ENCODE measurements at regions not wholly inside any gene's neighbourhood (a gene's known extent, or its start where the extent isn't known, plus 50 kb on each side); places are given as distances from the start of the nearest gene placed in this dataset.

- no peak for DNase-seq
Observed at GRCh38 chr12:97182769-97183168, 275.7 kb downstream of the NEDD1 start.

GRCh38 chr12:97184127-97184773 is 277.2 kb downstream of the NEDD1 start:
- DNase-seq: no peak

- no peak for DNase-seq
Observed at GRCh38 chr12:97185567-97185966, 277.0 kb upstream of the RMST start.

GRCh38 chr12:97194546-97194945 is 268.1 kb upstream of the RMST start:
- no peak for DNase-seq

- DNase-seq: no peak
Observed at GRCh38 chr12:97200181-97200580, 262.4 kb upstream of the RMST start.

- no peak for DNase-seq
Observed at GRCh38 chr12:97203408-97203807, 259.2 kb upstream of the RMST start.

- no peak for DNase-seq
Observed at GRCh38 chr12:97209997-97210396, 252.6 kb upstream of the RMST start.

GRCh38 chr12:97211416-97211930 is 251.1 kb upstream of the RMST start:
- no peak for DNase-seq

- DNase-seq: no peak
Observed at GRCh38 chr12:97216848-97217247, 245.8 kb upstream of the RMST start.

- DNase-seq: no peak
Observed at GRCh38 chr12:97222391-97222790, 240.2 kb upstream of the RMST start.

- no peak for DNase-seq
Observed at GRCh38 chr12:97223419-97223818, 239.2 kb upstream of the RMST start.

- DNase-seq: no peak
Observed at GRCh38 chr12:97229004-97229403, 233.6 kb upstream of the RMST start.

GRCh38 chr12:97235102-97235501 is 227.5 kb upstream of the RMST start:
- no peak for DNase-seq

GRCh38 chr12:97246368-97246767 is 216.2 kb upstream of the RMST start:
- no peak for DNase-seq

- no peak for DNase-seq
Observed at GRCh38 chr12:97250483-97250882, 212.1 kb upstream of the RMST start.

- no peak for DNase-seq
Observed at GRCh38 chr12:97257726-97258125, 204.9 kb upstream of the RMST start.

GRCh38 chr12:97259098-97259497 is 203.5 kb upstream of the RMST start:
- no peak for DNase-seq

GRCh38 chr12:97260786-97261185 is 201.8 kb upstream of the RMST start:
- no peak for DNase-seq

- no peak for DNase-seq
Observed at GRCh38 chr12:97267166-97267565, 195.4 kb upstream of the RMST start.

- no peak for DNase-seq
Observed at GRCh38 chr12:97267594-97268202, 194.9 kb upstream of the RMST start.

GRCh38 chr12:97272471-97272870 is 190.1 kb upstream of the RMST start:
- DNase-seq: no peak

GRCh38 chr12:97274386-97274785 is 188.2 kb upstream of the RMST start:
- no peak for DNase-seq

- no peak for DNase-seq
Observed at GRCh38 chr12:97275256-97275655, 187.3 kb upstream of the RMST start.

- DNase-seq: no peak
Observed at GRCh38 chr12:97275728-97276590, 186.6 kb upstream of the RMST start.
